SK-N-SH (cell line): ENCODE measurements at regions not wholly inside any gene's neighbourhood (a gene's known extent, or its start where the extent isn't known, plus 50 kb on each side); places are given as distances from the start of the nearest gene placed in this dataset.

Source experiments
- CTCF ChIA-PET: fragments of 300-600, 350-600 bp; formaldehyde crosslinking; extraction: SDS; loops from one replicate; lab custom pipeline; 2021; lab: Yijun Ruan, JAX
- POLR2A ChIA-PET: fragments of 350-600 bp; sonication (Branson Sonifier 250); formaldehyde crosslinking; extraction: SDS; loops from one replicate; lab custom pipeline; 2020; ENCODE audit warnings: antibody characterized with exemption, inconsistent platforms; lab: Yijun Ruan, JAX
- DNase-seq: peaks from one replicate; pipeline ENCODE4 v3.0.0; 2012
- H2AFZ ChIP-seq: fragments of 200-600 bp; sonication (generic); 2 replicates; pipeline ENCODE4 v1.8.1; 2016; ENCODE audit warnings: antibody characterized with exemption, mild to moderate bottlenecking, low read depth
- H3F3A ChIP-seq: fragments of 200-600 bp; sonication (generic); replicated peaks from 2 replicates; pipeline ENCODE3; 2016; ENCODE audit warnings: antibody characterized with exemption, mild to moderate bottlenecking; ENCODE audit not compliant: insufficient read depth
- H3K27ac ChIP-seq, 2 experiments: fragments of 200-500 bp in 1 of 2; fragments of 200-600 bp in 1 of 2; sonication (Bioruptor generic) in 1 of 2; sonication (generic), shearing (Covaris generic) in 1 of 2; 2 replicates each; pipeline versions ENCODE4 v1.5.1 to v1.6.1; 2014 to 2016; ENCODE audit warnings: low read depth in 2 of 2, inconsistent platforms in 1 of 2, low read length in 1 of 2, mild to moderate bottlenecking in 1 of 2, mixed read lengths in 1 of 2
- H3K27me3 ChIP-seq: fragments of 200-600 bp; sonication (generic), shearing (Covaris generic); 2 replicates; pipeline ENCODE4 v1.6.1; 2016; ENCODE audit warnings: mixed run types; ENCODE audit not compliant: insufficient read depth
- H3K36me3 ChIP-seq, 2 experiments: fragments of 200-500 bp in 1 of 2; fragments of 200-600 bp in 1 of 2; sonication (Bioruptor generic) in 1 of 2; sonication (generic) in 1 of 2; replicated peaks in 1 of 2; 2 replicates each; pipeline versions ENCODE3 to v1.5.1; 2014 to 2016; ENCODE audit warnings: low read length in 1 of 2, mild to moderate bottlenecking in 1 of 2; ENCODE audit not compliant: insufficient read depth in 2 of 2, control insufficient read depth in 1 of 2
- H3K4me1 ChIP-seq, 2 experiments: fragments of 200-500 bp in 1 of 2; fragments of 200-600 bp in 1 of 2; sonication (Bioruptor generic) in 1 of 2; sonication (generic), shearing (Covaris generic) in 1 of 2; 2 replicates each; pipeline versions ENCODE4 v1.5.1 to v1.6.1; 2014 to 2016; ENCODE audit warnings: low read depth in 1 of 2, low read length in 1 of 2, mixed run types in 1 of 2; ENCODE audit not compliant: insufficient read depth in 2 of 2, control insufficient read depth in 1 of 2
- H3K4me2 ChIP-seq: fragments of 200-600 bp; sonication (generic), shearing (Covaris generic); 2 replicates; pipeline ENCODE4 v1.6.1; 2017; ENCODE audit warnings: mixed run types
- H3K4me3 ChIP-seq, 2 experiments: fragments of 200-500 bp in 1 of 2; fragments of 200-600 bp in 1 of 2; sonication (Bioruptor generic) in 1 of 2; sonication (generic), shearing (Covaris generic) in 1 of 2; 2 replicates each; pipeline versions ENCODE4 v1.5.1 to v1.8.1; 2014 to 2016; ENCODE audit warnings: low read depth in 2 of 2, inconsistent platforms in 1 of 2, low read length in 1 of 2, mild to moderate bottlenecking in 1 of 2, mixed read lengths in 1 of 2, moderate library complexity in 1 of 2
- H3K79me2 ChIP-seq: fragments of 200-600 bp; sonication (generic); 2 replicates; pipeline ENCODE4 v1.8.1; 2017; ENCODE audit warnings: mild to moderate bottlenecking; ENCODE audit not compliant: insufficient read depth
- H3K9ac ChIP-seq: fragments of 200-600 bp; sonication (generic); 2 replicates; pipeline ENCODE4 v1.6.1; 2017; ENCODE audit warnings: mixed run types
- H3K9me2 ChIP-seq: fragments of 200-600 bp; sonication (generic); 2 replicates; pipeline ENCODE4 v1.6.1; 2017; ENCODE audit warnings: mixed run types
- H3K9me3 ChIP-seq: fragments of 200-600 bp; sonication (generic); 2 replicates; pipeline ENCODE4 v1.6.1; 2017; ENCODE audit warnings: mixed run types, mild to moderate bottlenecking, moderate library complexity
- H4K20me1 ChIP-seq: fragments of 200-600 bp; sonication (generic); 2 replicates; pipeline ENCODE4 v1.6.1; 2017; ENCODE audit warnings: mild to moderate bottlenecking, mixed run types; ENCODE audit not compliant: insufficient read depth
- CHD2 ChIP-seq: fragments of 150-350 bp; IDR thresholded peaks from 2 replicates; pipeline ENCODE4 v1.6.1; 2018; ENCODE audit warnings: low read length; ENCODE audit not compliant: partially characterized antibody
- EP300 ChIP-seq, 2 experiments: IDR thresholded peaks; 2 replicates each; pipeline versions ENCODE4 v1.4.0 to v1.6.1; 2012; ENCODE audit warnings: borderline replicate concordance in 1 of 2, low read depth in 1 of 2, low read length in 1 of 2
- GABPA ChIP-seq: IDR thresholded peaks from 2 replicates; pipeline ENCODE4 v1.4.0; 2012; ENCODE audit warnings: low read depth, mild to moderate bottlenecking
- GATA2 ChIP-seq: sonication (generic); formaldehyde crosslinking; IDR thresholded peaks from 2 replicates; pipeline ENCODE4 v1.5.0; 2020; ENCODE audit warnings: mild to moderate bottlenecking, missing genetic modification reagents
- JUND ChIP-seq: IDR thresholded peaks from 2 replicates; pipeline ENCODE4 v1.4.0; 2012
- MEF2A ChIP-seq: IDR thresholded peaks from 2 replicates; pipeline ENCODE4 v1.4.0; 2012; ENCODE audit warnings: low read depth, borderline replicate concordance
- MXI1 ChIP-seq: IDR thresholded peaks from 2 replicates; pipeline ENCODE4 v1.6.1; 2012; ENCODE audit warnings: mild to moderate bottlenecking, low read depth, low read length, improper control_type of control experiment
- NFIC ChIP-seq: IDR thresholded peaks from 2 replicates; pipeline ENCODE4 v1.4.0; 2012; ENCODE audit warnings: borderline replicate concordance
- NRF1 ChIP-seq: IDR thresholded peaks from 2 replicates; pipeline ENCODE4 v1.6.1; 2012; ENCODE audit warnings: low read depth, mild to moderate bottlenecking, low read length
- PBX3 ChIP-seq: IDR thresholded peaks from 2 replicates; pipeline ENCODE4; 2012
- POLR2AphosphoS5 ChIP-seq: IDR thresholded peaks from 2 replicates; pipeline ENCODE4 v1.6.1; 2012; ENCODE audit warnings: low read depth, low read length
- RCOR1 ChIP-seq: fragments of 150-350 bp; IDR thresholded peaks from 2 replicates; pipeline ENCODE4 v1.6.1; 2017; ENCODE audit warnings: antibody characterized with exemption, low read length
- RFX5 ChIP-seq: IDR thresholded peaks from 2 replicates; pipeline ENCODE4 v1.6.1; 2012; ENCODE audit warnings: mild to moderate bottlenecking, improper control_type of control experiment, low read length
- RXRA ChIP-seq: IDR thresholded peaks from 2 replicates; pipeline ENCODE4 v1.4.0; 2012; ENCODE audit warnings: low read depth, mild to moderate bottlenecking, borderline replicate concordance
- SIN3A ChIP-seq: IDR thresholded peaks from 2 replicates; pipeline ENCODE4 v1.6.1; 2012; ENCODE audit warnings: low read depth, mild to moderate bottlenecking, low read length, moderate library complexity, borderline replicate concordance
- TCF12 ChIP-seq: IDR thresholded peaks from 2 replicates; pipeline ENCODE4 v1.4.0; 2012
- WGBS: methylation state at CpG from one replicate; pipeline ENCODE4 v1.1.6; 2017; ENCODE audit warnings: low lambda C conversion rate; 5-methylcytosine and 5-hydroxymethylcytosine counted together
- TF ChIP-seq, protein P1 (sequence below): IDR thresholded peaks from 2 replicates; pipeline ENCODE4 v1.4.0; 2012; ENCODE audit warnings: low read depth
- TF ChIP-seq, protein P2 (sequence below): fragments of 200-600 bp; sonication (generic); IDR thresholded peaks from 2 replicates; pipeline ENCODE4 v1.6.1; 2017; ENCODE audit warnings: antibody characterized with exemption, mild to moderate bottlenecking, moderate library complexity

DNA sequence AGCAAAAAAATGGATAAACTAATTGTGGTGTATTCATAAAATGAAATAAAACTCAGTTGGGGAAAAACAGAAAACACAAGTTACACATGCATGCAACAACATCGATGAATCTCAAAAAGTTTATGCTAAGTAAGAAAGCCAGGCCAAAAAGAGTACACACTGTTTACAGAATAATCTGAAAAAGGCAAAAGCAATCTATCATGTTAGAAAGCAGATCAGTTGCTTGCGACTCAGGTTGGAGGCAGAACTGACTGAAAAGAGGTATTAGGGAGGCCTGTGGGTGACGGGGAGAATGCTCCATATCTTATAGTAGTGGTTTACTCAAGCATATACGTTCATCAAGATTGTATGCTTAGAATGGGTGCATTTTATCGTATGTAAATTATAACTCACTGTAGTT, 119.2 kb downstream of the ARRDC3 start:
- Histone ChIP-seq H3K9ac (no peak overlapping the region), H3K4me3 (no peak overlapping the region), H3F3A (no peaks in the 10 kb centered on the region), H3K27ac (no peak overlapping the region), H3K36me3 (no peaks in the 10 kb centered on the region), H3K9me2 (no peaks in the 10 kb centered on the region), H3K9me3 (no peaks in the 10 kb centered on the region), H3K27me3 (no peaks in the 10 kb centered on the region), H4K20me1 (no peaks in the 10 kb centered on the region), H2AFZ (no peak overlapping the region), H3K4me1 (peaks cover 0 to 2% of the 10 kb centered on the region in 2 experiments; a peak in 2 of 4 replicates), H3K79me2 (no peaks in the 10 kb centered on the region), H3K4me2 (no peak overlapping the region)
- DNase-seq = no peak
- ChIA-PET POLR2A (no interaction called here), CTCF (interaction anchor here (0.8 to 1.3 kb wide), 2 partner anchors 121 to 153 kb away, joined by 3 to 4 read pairs; no protein-coding TSS in a partner anchor)
- TF ChIP-seq, protein P1, sequence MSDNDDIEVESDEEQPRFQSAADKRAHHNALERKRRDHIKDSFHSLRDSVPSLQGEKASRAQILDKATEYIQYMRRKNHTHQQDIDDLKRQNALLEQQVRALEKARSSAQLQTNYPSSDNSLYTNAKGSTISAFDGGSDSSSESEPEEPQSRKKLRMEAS = no peak
- TF ChIP-seq SIN3A (no peak), EP300 (IDR thresholded peaks at IDR 0.05; ENCODE audit: borderline replicate concordance in 1 of 2, low read depth in 1 of 2, low read length in 1 of 2) (no peak), MXI1 (no peak), JUND (no peak), POLR2AphosphoS5 (no peak), RCOR1 (no peak), GABPA (no peak), NRF1 (no peak), GATA2 (CRISPR knock-in tag) (no peak), PBX3 (no peak), RFX5 (no peak), MEF2A (no peak)
- TF ChIP-seq, protein P2, sequence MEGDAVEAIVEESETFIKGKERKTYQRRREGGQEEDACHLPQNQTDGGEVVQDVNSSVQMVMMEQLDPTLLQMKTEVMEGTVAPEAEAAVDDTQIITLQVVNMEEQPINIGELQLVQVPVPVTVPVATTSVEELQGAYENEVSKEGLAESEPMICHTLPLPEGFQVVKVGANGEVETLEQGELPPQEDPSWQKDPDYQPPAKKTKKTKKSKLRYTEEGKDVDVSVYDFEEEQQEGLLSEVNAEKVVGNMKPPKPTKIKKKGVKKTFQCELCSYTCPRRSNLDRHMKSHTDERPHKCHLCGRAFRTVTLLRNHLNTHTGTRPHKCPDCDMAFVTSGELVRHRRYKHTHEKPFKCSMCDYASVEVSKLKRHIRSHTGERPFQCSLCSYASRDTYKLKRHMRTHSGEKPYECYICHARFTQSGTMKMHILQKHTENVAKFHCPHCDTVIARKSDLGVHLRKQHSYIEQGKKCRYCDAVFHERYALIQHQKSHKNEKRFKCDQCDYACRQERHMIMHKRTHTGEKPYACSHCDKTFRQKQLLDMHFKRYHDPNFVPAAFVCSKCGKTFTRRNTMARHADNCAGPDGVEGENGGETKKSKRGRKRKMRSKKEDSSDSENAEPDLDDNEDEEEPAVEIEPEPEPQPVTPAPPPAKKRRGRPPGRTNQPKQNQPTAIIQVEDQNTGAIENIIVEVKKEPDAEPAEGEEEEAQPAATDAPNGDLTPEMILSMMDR = no peak
- 91% methylated on average over 5 of the region's 5 CpGs for WGBS

- no peaks in the 10 kb centered on the region for H3F3A ChIP-seq
- H3K27me3 ChIP-seq = no peaks in the 10 kb centered on the region
- no peak for TF ChIP-seq RFX5
- TF ChIP-seq PBX3 = no peak
- no peak for TF ChIP-seq GABPA
- TF ChIP-seq SIN3A = no peak
- TF ChIP-seq MEF2A = no peak
- no peak for TF ChIP-seq CHD2
- no peak for TF ChIP-seq NRF1
- TF ChIP-seq NFIC = no peak
- no peak for TF ChIP-seq RXRA
- no peak for TF ChIP-seq TCF12
- no peak for TF ChIP-seq RCOR1
- H2AFZ ChIP-seq = no peak overlapping the region; the same call in 1 of the 2 replicates
- no peaks in the 10 kb centered on the region for H3K9me3 ChIP-seq
- ChIA-PET CTCF (interaction anchor here (1.3 kb wide), 1 partner anchor 12 kb away, joined by 3 read pairs; no protein-coding TSS in a partner anchor), POLR2A (no interaction called here)
- H3K4me2 ChIP-seq = no peak overlapping the region
- no peaks in the 10 kb centered on the region for H3K36me3 ChIP-seq
- H3K9ac ChIP-seq = no peak overlapping the region
- H3K79me2 ChIP-seq = no peaks in the 10 kb centered on the region
- H3K4me3 ChIP-seq = no peak overlapping the region
- no peaks in the 10 kb centered on the region for H3K4me1 ChIP-seq
- DNase-seq = no peak
- H3K9me2 ChIP-seq = no peaks in the 10 kb centered on the region
- H4K20me1 ChIP-seq = no peaks in the 10 kb centered on the region
- H3K27ac ChIP-seq = no peak overlapping the region
Measured at GRCh38 chr5:91257301-91257700, 125.8 kb downstream of the ARRDC3 start.
